ENCODE measurements at regions not wholly inside any gene's neighbourhood (a gene's known extent, or its start where the extent isn't known, plus 50 kb on each side); places are given as distances from the start of the nearest gene placed in this dataset.

DNA sequence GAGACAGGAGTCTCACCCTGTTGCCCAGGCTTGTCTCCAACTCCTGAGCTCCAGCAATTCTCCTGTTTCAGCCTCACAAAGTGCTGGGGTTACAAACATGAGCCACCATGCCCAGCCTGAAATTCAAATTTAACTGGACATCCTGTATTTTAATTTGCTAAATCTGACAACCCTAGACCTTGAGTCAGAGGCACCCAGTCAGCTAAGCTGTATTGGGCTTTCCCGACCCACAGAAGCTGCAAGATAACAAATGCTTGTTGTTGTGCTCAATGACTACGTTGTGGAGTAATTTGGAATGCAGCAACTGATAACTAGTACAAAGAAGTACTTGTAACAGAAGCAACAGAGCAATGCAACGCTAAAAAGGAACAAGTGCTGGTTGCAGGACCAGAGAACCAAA, 533.1 kb downstream of the NTRK2 start:
- BruUV-seq (replicated peaks): no TSS peak
- Histone ChIP-seq H3K4me1 (ENCODE audit: control insufficient read depth, insufficient read depth, low read length) (no peaks in the 10 kb centered on the region), H3K36me3 (ENCODE audit: control insufficient read depth, insufficient read depth, low read length) (no peaks in the 10 kb centered on the region), H3K27me3 (ENCODE audit: control insufficient read depth, insufficient read depth, low read length) (no peaks in the 10 kb centered on the region), H3K9me3 (ENCODE audit: control insufficient read depth, insufficient read depth, low read depth, low read length) (no peaks in the 10 kb centered on the region), H3K27ac (ENCODE audit: low read length) (no peak overlapping the region), H3K4me3 (ENCODE audit: low read depth in 2 of 2, low read length in 2 of 2) (no peak overlapping the region)
- DNase-seq (ENCODE audit: low read depth, low spot score) (no peak), ATAC-seq (no peak)
- in situ Hi-C loops (cut with HindIII; ENCODE audit: low pct_unique_long_range_greater_than_20kb, low sequenced_read_pairs) (no loop called here), intact Hi-C loops (cut with micrococcal nuclease; ENCODE audit: unreplicated experiment) (no loop called here)
- POLR2A ChIA-PET: no interaction called here
- CTCF ChIA-PET: interaction anchor here (0.5 kb wide), 1 partner anchor 730 kb away, joined by 3 read pairs; no protein-coding TSS in a partner anchor
- TF ChIP-seq SIN3A (IDR thresholded peaks at IDR 0.05; ENCODE audit: borderline replicate concordance, insufficient read depth, low read depth, low read length): no peak
- TF ChIP-seq, protein P1, sequence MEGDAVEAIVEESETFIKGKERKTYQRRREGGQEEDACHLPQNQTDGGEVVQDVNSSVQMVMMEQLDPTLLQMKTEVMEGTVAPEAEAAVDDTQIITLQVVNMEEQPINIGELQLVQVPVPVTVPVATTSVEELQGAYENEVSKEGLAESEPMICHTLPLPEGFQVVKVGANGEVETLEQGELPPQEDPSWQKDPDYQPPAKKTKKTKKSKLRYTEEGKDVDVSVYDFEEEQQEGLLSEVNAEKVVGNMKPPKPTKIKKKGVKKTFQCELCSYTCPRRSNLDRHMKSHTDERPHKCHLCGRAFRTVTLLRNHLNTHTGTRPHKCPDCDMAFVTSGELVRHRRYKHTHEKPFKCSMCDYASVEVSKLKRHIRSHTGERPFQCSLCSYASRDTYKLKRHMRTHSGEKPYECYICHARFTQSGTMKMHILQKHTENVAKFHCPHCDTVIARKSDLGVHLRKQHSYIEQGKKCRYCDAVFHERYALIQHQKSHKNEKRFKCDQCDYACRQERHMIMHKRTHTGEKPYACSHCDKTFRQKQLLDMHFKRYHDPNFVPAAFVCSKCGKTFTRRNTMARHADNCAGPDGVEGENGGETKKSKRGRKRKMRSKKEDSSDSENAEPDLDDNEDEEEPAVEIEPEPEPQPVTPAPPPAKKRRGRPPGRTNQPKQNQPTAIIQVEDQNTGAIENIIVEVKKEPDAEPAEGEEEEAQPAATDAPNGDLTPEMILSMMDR (IDR thresholded peaks at IDR 0.05): no peak
- TF ChIP-seq, protein P2, sequence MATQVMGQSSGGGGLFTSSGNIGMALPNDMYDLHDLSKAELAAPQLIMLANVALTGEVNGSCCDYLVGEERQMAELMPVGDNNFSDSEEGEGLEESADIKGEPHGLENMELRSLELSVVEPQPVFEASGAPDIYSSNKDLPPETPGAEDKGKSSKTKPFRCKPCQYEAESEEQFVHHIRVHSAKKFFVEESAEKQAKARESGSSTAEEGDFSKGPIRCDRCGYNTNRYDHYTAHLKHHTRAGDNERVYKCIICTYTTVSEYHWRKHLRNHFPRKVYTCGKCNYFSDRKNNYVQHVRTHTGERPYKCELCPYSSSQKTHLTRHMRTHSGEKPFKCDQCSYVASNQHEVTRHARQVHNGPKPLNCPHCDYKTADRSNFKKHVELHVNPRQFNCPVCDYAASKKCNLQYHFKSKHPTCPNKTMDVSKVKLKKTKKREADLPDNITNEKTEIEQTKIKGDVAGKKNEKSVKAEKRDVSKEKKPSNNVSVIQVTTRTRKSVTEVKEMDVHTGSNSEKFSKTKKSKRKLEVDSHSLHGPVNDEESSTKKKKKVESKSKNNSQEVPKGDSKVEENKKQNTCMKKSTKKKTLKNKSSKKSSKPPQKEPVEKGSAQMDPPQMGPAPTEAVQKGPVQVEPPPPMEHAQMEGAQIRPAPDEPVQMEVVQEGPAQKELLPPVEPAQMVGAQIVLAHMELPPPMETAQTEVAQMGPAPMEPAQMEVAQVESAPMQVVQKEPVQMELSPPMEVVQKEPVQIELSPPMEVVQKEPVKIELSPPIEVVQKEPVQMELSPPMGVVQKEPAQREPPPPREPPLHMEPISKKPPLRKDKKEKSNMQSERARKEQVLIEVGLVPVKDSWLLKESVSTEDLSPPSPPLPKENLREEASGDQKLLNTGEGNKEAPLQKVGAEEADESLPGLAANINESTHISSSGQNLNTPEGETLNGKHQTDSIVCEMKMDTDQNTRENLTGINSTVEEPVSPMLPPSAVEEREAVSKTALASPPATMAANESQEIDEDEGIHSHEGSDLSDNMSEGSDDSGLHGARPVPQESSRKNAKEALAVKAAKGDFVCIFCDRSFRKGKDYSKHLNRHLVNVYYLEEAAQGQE (IDR thresholded peaks at IDR 0.05; ENCODE audit: insufficient read depth in 1 of 2, low read depth in 2 of 2, low read length in 1 of 2): no peak
- no peak for TF ChIP-seq TCF7L2 (IDR thresholded peaks at IDR 0.05; ENCODE audit: low read depth, low read length)
- TF ChIP-seq POLR2AphosphoS5 (IDR thresholded peaks at IDR 0.05; ENCODE audit: low read depth, low read length): no peak

DNA sequence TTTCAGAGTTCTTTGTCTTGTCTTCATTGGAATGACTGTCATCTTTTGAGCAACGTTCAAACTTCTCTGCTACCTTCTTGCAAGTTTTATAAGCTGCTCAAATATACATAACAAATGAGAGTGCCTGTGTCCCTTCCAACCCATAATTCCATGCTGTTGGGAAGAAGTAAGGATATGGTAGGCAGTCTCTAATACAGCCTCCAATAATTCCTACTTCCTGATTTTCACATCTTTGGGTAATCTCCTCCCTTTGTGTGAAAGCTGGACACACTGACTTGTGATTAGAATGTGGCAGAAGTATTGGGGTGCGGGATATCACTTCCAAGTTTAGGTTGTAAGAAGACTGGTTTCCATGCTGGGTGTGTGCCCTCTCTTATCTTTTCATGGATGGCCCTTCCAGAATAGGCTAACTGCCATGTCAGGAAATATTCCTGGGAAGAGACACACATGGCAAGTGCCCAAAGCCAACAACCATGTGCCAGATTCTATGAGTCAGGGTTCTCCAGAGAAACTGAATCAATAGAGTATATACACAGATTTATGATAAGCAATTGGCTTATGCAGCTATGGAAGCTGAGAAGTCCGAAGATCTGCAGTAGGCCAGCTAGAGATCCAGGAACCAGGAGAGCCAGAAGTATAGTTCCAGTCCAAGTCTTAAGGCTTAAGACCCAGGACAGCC, 531.3 kb downstream of the NTRK2 start:
- Histone ChIP-seq H3K27me3 (ENCODE audit: control insufficient read depth, insufficient read depth, low read length) (no peaks in the 10 kb centered on the region), H3K4me3 (ENCODE audit: low read depth in 2 of 2, low read length in 2 of 2) (no peak overlapping the region), H3K27ac (ENCODE audit: low read length) (no peak overlapping the region), H3K4me1 (ENCODE audit: control insufficient read depth, insufficient read depth, low read length) (no peaks in the 10 kb centered on the region), H3K9me3 (ENCODE audit: control insufficient read depth, insufficient read depth, low read depth, low read length) (no peaks in the 10 kb centered on the region), H3K36me3 (ENCODE audit: control insufficient read depth, insufficient read depth, low read length) (no peaks in the 10 kb centered on the region)
- ChIA-PET CTCF (no interaction called here), POLR2A (no interaction called here)
- no peak for ATAC-seq
- no peak for TF ChIP-seq SIN3A (IDR thresholded peaks at IDR 0.05; ENCODE audit: borderline replicate concordance, insufficient read depth, low read depth, low read length)
- TF ChIP-seq, protein P1 (IDR thresholded peaks at IDR 0.05): no peak
- TF ChIP-seq, protein P2 (IDR thresholded peaks at IDR 0.05; ENCODE audit: insufficient read depth in 1 of 2, low read depth in 2 of 2, low read length in 1 of 2): no peak
- no peak for TF ChIP-seq POLR2AphosphoS5 (IDR thresholded peaks at IDR 0.05; ENCODE audit: low read depth, low read length)
- TF ChIP-seq TCF7L2 (IDR thresholded peaks at IDR 0.05; ENCODE audit: low read depth, low read length): no peak
- in situ Hi-C loops (cut with HindIII; ENCODE audit: low pct_unique_long_range_greater_than_20kb, low sequenced_read_pairs): no loop called here
- no peak for DNase-seq (ENCODE audit: low read depth, low spot score)
- intact Hi-C loops (cut with micrococcal nuclease; ENCODE audit: unreplicated experiment): no loop called here
- BruUV-seq (replicated peaks): no TSS peak
